Loucy (cell line): ENCODE measurements at regions not wholly inside any gene's neighbourhood (a gene's known extent, or its start where the extent isn't known, plus 50 kb on each side); places are given as distances from the start of the nearest gene placed in this dataset.

Source experiments
- EZH2phosphoT487 ChIP-seq: fragments of 200-600 bp; IDR thresholded peaks from 2 replicates; pipeline ENCODE4 v1.6.1; 2018; ENCODE audit warnings: antibody characterized with exemption, mild to moderate bottlenecking, moderate library complexity, borderline replicate concordance
- TF ChIP-seq, protein P1 (sequence below): fragments of 200-600 bp; sonication (generic); conservative IDR thresholded peaks from 2 replicates; pipeline ENCODE4 v1.5.1; 2014; ENCODE audit warnings: mild to moderate bottlenecking, antibody characterized with exemption, low read length

DNA sequence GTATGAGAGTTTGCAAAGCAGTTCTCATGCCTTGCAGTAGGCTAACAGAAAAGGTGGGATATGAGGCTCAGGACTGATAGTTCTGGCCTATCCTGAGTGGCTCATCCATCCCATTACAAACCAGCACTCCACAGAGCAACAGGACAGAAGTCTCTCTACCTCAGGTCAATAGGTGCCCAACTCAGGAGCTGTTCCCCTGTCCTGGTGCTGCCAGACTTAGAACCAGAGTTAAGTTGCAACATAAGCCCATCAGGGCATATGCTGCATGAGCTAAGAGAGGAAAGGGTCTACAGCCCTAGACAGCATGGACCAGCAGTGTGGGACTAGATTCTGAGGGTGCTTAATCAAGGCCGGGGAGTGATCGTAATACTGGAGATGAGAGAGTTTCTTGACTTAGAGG, 104.8 kb upstream of the ECI2 start:
- TF ChIP-seq, protein P1, sequence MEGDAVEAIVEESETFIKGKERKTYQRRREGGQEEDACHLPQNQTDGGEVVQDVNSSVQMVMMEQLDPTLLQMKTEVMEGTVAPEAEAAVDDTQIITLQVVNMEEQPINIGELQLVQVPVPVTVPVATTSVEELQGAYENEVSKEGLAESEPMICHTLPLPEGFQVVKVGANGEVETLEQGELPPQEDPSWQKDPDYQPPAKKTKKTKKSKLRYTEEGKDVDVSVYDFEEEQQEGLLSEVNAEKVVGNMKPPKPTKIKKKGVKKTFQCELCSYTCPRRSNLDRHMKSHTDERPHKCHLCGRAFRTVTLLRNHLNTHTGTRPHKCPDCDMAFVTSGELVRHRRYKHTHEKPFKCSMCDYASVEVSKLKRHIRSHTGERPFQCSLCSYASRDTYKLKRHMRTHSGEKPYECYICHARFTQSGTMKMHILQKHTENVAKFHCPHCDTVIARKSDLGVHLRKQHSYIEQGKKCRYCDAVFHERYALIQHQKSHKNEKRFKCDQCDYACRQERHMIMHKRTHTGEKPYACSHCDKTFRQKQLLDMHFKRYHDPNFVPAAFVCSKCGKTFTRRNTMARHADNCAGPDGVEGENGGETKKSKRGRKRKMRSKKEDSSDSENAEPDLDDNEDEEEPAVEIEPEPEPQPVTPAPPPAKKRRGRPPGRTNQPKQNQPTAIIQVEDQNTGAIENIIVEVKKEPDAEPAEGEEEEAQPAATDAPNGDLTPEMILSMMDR: no peak
- no peak for TF ChIP-seq EZH2phosphoT487
